H9 (cell line): ENCODE measurements at regions not wholly inside any gene's neighbourhood (a gene's known extent, or its start where the extent isn't known, plus 50 kb on each side); places are given as distances from the start of the nearest gene placed in this dataset.

ENCODE experiments used
- DNase-seq: peaks from one replicate; pipeline ENCODE4 v3.0.0-alpha.2; 2017
- H2AFZ ChIP-seq: one replicate; pipeline ENCODE4 v1.6.1; 2013; ENCODE audit warnings: mild to moderate bottlenecking, low read length, control low read depth, moderate library complexity
- H2AK5ac ChIP-seq: 2 replicates; pipeline ENCODE4 v1.6.1; 2013; ENCODE audit warnings: low read length, control low read depth, mixed read lengths; ENCODE audit not compliant: insufficient read length
- H2BK120ac ChIP-seq: one replicate; pipeline ENCODE4 v1.6.1; 2013; ENCODE audit warnings: low read depth, mild to moderate bottlenecking, low read length, control low read depth, inconsistent platforms; ENCODE audit not compliant: poor library complexity, severe bottlenecking
- H2BK12ac ChIP-seq: 2 replicates; pipeline ENCODE4 v1.6.1; 2013; ENCODE audit warnings: low read length, control low read depth, mixed read lengths, low read depth; ENCODE audit not compliant: insufficient read length
- H2BK15ac ChIP-seq: 2 replicates; pipeline ENCODE4 v1.6.1; 2013; ENCODE audit warnings: low read depth, low read length, control low read depth
- H2BK20ac ChIP-seq: one replicate; pipeline ENCODE4 v1.6.1; 2013; ENCODE audit warnings: low read depth, mild to moderate bottlenecking, low read length, control low read depth, inconsistent platforms; ENCODE audit not compliant: poor library complexity, severe bottlenecking
- H2BK5ac ChIP-seq: 2 replicates; pipeline ENCODE4 v1.6.1; 2013; ENCODE audit warnings: low read length, control low read depth, mixed read lengths; ENCODE audit not compliant: insufficient read length
- H3K14ac ChIP-seq: 2 replicates; pipeline ENCODE4 v1.6.1; 2013; ENCODE audit warnings: low read length, control low read depth; ENCODE audit not compliant: insufficient read depth
- H3K18ac ChIP-seq: 2 replicates; pipeline ENCODE4 v1.6.1; 2013; ENCODE audit warnings: low read depth, mild to moderate bottlenecking, mixed read lengths, low read length, control low read depth; ENCODE audit not compliant: insufficient read length
- H3K23ac ChIP-seq: 2 replicates; pipeline ENCODE4 v1.6.1; 2013; ENCODE audit warnings: low read length, control low read depth, mixed read lengths, low read depth; ENCODE audit not compliant: insufficient read length
- H3K23me2 ChIP-seq: 2 replicates; pipeline ENCODE4 v1.6.1; 2013; ENCODE audit warnings: low read depth, mild to moderate bottlenecking, mixed read lengths, low read length, control low read depth; ENCODE audit not compliant: insufficient read length, poor library complexity, severe bottlenecking
- H3K27ac ChIP-seq: 2 replicates; pipeline ENCODE4 v1.5.1; 2013; ENCODE audit warnings: low read length, control low read depth, mixed read lengths, low read depth; ENCODE audit not compliant: insufficient read length
- H3K27me3 ChIP-seq: 2 replicates; pipeline ENCODE4 v1.6.1; 2013; ENCODE audit warnings: low read length, control low read depth, inconsistent platforms; ENCODE audit not compliant: insufficient read depth
- H3K4ac ChIP-seq: 2 replicates; pipeline ENCODE4 v1.6.1; 2013; ENCODE audit warnings: low read depth, mild to moderate bottlenecking, control low read depth, inconsistent platforms, low read length, moderate library complexity
- H3K4me1 ChIP-seq: 2 replicates; pipeline ENCODE4 v1.6.1; 2013; ENCODE audit warnings: low read length, control low read depth, inconsistent platforms; ENCODE audit not compliant: insufficient read depth
- H3K4me2 ChIP-seq: 2 replicates; pipeline ENCODE4 v1.6.1; 2013; ENCODE audit warnings: low read length, control low read depth, mixed read lengths; ENCODE audit not compliant: insufficient read length, insufficient read depth
- H3K56ac ChIP-seq: 2 replicates; pipeline ENCODE4 v1.6.1; 2013; ENCODE audit warnings: low read depth, mild to moderate bottlenecking, mixed read lengths, low read length, control low read depth; ENCODE audit not compliant: insufficient read length
- H3K79me1 ChIP-seq: 2 replicates; pipeline ENCODE4 v1.6.1; 2013; ENCODE audit warnings: low read depth, mild to moderate bottlenecking, moderate library complexity, low read length, control low read depth, inconsistent platforms; ENCODE audit not compliant: insufficient read depth, poor library complexity, severe bottlenecking
- H3K79me2 ChIP-seq: 2 replicates; pipeline ENCODE4 v1.6.1; 2013; ENCODE audit warnings: low read length, control low read depth, inconsistent platforms; ENCODE audit not compliant: insufficient read depth
- H3K9ac ChIP-seq: 2 replicates; pipeline ENCODE4 v1.6.1; 2013; ENCODE audit warnings: low read length, control low read depth, mixed read lengths; ENCODE audit not compliant: insufficient read length; ENCODE audit errors: extremely low read depth
- H3K9me3 ChIP-seq: one replicate; pipeline ENCODE4 v1.6.1; 2013; ENCODE audit warnings: low read depth, low read length, inconsistent platforms; ENCODE audit not compliant: control insufficient read depth
- H3T11ph ChIP-seq: one replicate; pipeline ENCODE4 v1.6.1; 2013; ENCODE audit warnings: mild to moderate bottlenecking, low read length, control low read depth, inconsistent platforms
- H4K20me1 ChIP-seq: one replicate; pipeline ENCODE4 v1.6.1; 2013; ENCODE audit not compliant: control insufficient read depth, insufficient read length, insufficient read depth
- H4K5ac ChIP-seq: 2 replicates; pipeline ENCODE4 v1.6.1; 2013; ENCODE audit warnings: low read depth, mild to moderate bottlenecking, mixed read lengths, low read length, control low read depth; ENCODE audit not compliant: insufficient read length
- H4K8ac ChIP-seq: replicated peaks from 2 replicates; pipeline ENCODE4 v1.6.1; 2013; ENCODE audit warnings: low read length, control low read depth, mixed read lengths, low read depth; ENCODE audit not compliant: insufficient read length
- H4K91ac ChIP-seq: 2 replicates; pipeline ENCODE4 v1.6.1; 2013; ENCODE audit warnings: low read depth, mild to moderate bottlenecking, moderate library complexity, mixed read lengths, low read length, control low read depth; ENCODE audit not compliant: insufficient read length
- H3K27ac Mint-ChIP-seq, 3 experiments: 2 replicates in 2 of 3; 3 replicates in 1 of 3; pipeline ENCODE4 v1.8.0; 2020 to 2021; ENCODE audit warnings: mixed read lengths in 3 of 3, mild to moderate bottlenecking in 1 of 3, moderate library complexity in 1 of 3
- H3K27me3 Mint-ChIP-seq: 2 replicates; pipeline ENCODE4 v1.8.0; 2021; ENCODE audit warnings: low read depth, mild to moderate bottlenecking, moderate library complexity, mixed read lengths
- H3K36me3 Mint-ChIP-seq, 3 experiments: 2 replicates in 2 of 3; 3 replicates in 1 of 3; pipeline ENCODE4 v1.8.0; 2020 to 2021; ENCODE audit warnings: low read depth in 3 of 3, mixed read lengths in 3 of 3; ENCODE audit not compliant: insufficient read depth in 1 of 3
- H3K4me1 Mint-ChIP-seq, 2 experiments: 2 replicates each; pipeline ENCODE4 v1.8.0; 2020; ENCODE audit warnings: mixed read lengths in 2 of 2
- H3K4me3 Mint-ChIP-seq, 2 experiments: 2 replicates in 1 of 2; 3 replicates in 1 of 2; pipeline ENCODE4 v1.8.0; 2020 to 2021; ENCODE audit warnings: mild to moderate bottlenecking in 2 of 2, mixed read lengths in 2 of 2, moderate library complexity in 1 of 2
- H3K9me3 Mint-ChIP-seq, 2 experiments: 2 replicates in 1 of 2; 3 replicates in 1 of 2; pipeline ENCODE4 v1.8.0; 2020; ENCODE audit warnings: mild to moderate bottlenecking in 2 of 2, mixed read lengths in 2 of 2, moderate library complexity in 1 of 2
- CTCF ChIP-seq: fragments of 200-600 bp; sonication (generic); conservative IDR thresholded peaks from 3 replicates; pipeline ENCODE4 v1.8.0; 2021; ENCODE audit warnings: antibody characterized with exemption, mild to moderate bottlenecking
- WGBS: extraction: QIAGEN DNeasy Blood & Tissue Kit; methylation state at CpG from one replicate; pipeline ENCODE4 v1.1.7; 2013; ENCODE audit warnings: missing lambda C conversion rate, low lambda C conversion rate, mixed read lengths; ENCODE audit not compliant: insufficient read length; ENCODE audit errors: extremely low coverage; 5-methylcytosine and 5-hydroxymethylcytosine counted together

GRCh38 chr18:76208678-76209306 lies 286.2 kb downstream of the ZNF516 start:
- H3K9ac ChIP-seq = no peak overlapping the region
- no peaks in the 10 kb centered on the region for H3K79me1 ChIP-seq
- no peaks in the 10 kb centered on the region for H3K36me3 Mint-ChIP-seq
- H3K4ac ChIP-seq = no peak overlapping the region
- peaks cover 0 to under 1% of the 10 kb centered on the region in 2 experiments; a peak in 2 of 5 replicates for H3K9me3 Mint-ChIP-seq
- no peak overlapping the region for H2BK120ac ChIP-seq
- no peak overlapping the region for H3K27ac Mint-ChIP-seq
- no peak overlapping the region for H2BK5ac ChIP-seq
- H3K23ac ChIP-seq = no peak overlapping the region
- no peaks in the 10 kb centered on the region for H3K23me2 ChIP-seq
- H3K18ac ChIP-seq = no peak overlapping the region
- DNase-seq = no peak
- no peak overlapping the region for H2AK5ac ChIP-seq
- H3T11ph ChIP-seq = no peak overlapping the region
- peaks cover 5% of the 10 kb centered on the region for H3K27me3 Mint-ChIP-seq
- no peak overlapping the region for H3K4me2 ChIP-seq
- no peak overlapping the region for H2BK12ac ChIP-seq
- H4K5ac ChIP-seq = no peak overlapping the region
- peaks cover 12 to 22% of the 10 kb centered on the region in 2 experiments for H3K4me1 Mint-ChIP-seq
- no peak for TF ChIP-seq CTCF
- H3K27ac ChIP-seq = no peak overlapping the region
- H2BK20ac ChIP-seq = no peak overlapping the region
- H4K20me1 ChIP-seq = no peaks in the 10 kb centered on the region
- no peaks in the 10 kb centered on the region for H3K4me1 ChIP-seq
- no peak overlapping the region for H2BK15ac ChIP-seq
- H3K27me3 ChIP-seq = no peaks in the 10 kb centered on the region
- no peak overlapping the region for H3K4me3 Mint-ChIP-seq
- H3K9me3 ChIP-seq = no peaks in the 10 kb centered on the region
- H4K91ac ChIP-seq = no peak overlapping the region
- H3K56ac ChIP-seq = no peak overlapping the region
- H2AFZ ChIP-seq = no peak overlapping the region
- H3K14ac ChIP-seq = no peak overlapping the region
- WGBS = no CpG with 5 or more reads among the region's 21 CpGs
- H3K79me2 ChIP-seq = no peaks in the 10 kb centered on the region
- H4K8ac ChIP-seq = no peak overlapping the region
